HFFc6 (cell line): ENCODE measurements at regions not wholly inside any gene's neighbourhood (a gene's known extent, or its start where the extent isn't known, plus 50 kb on each side); places are given as distances from the start of the nearest gene placed in this dataset.

Source experiments
- DNase-seq: peaks from one replicate; pipeline ENCODE4 v3.0.0-alpha.2; 2018
- H3K27ac Mint-ChIP-seq: 2 replicates; pipeline ENCODE4 v1.8.0; 2020; ENCODE audit warnings: mild to moderate bottlenecking, mixed read lengths
- H3K27me3 Mint-ChIP-seq: 2 replicates; pipeline ENCODE4 v1.8.0; 2021; ENCODE audit warnings: mild to moderate bottlenecking, moderate library complexity, mixed read lengths; ENCODE audit not compliant: insufficient read depth
- H3K36me3 Mint-ChIP-seq: 2 replicates; pipeline ENCODE4 v1.8.0; 2021; ENCODE audit warnings: low read depth, mixed read lengths
- H3K4me1 Mint-ChIP-seq: 2 replicates; pipeline ENCODE4 v1.8.0; 2020; ENCODE audit warnings: low read depth, mixed read lengths
- H3K4me3 Mint-ChIP-seq: 2 replicates; pipeline ENCODE4 v1.8.0; 2020; ENCODE audit warnings: mild to moderate bottlenecking, moderate library complexity, mixed read lengths
- H3K9me3 Mint-ChIP-seq: 2 replicates; pipeline ENCODE4 v1.8.0; 2020; ENCODE audit warnings: mild to moderate bottlenecking, mixed read lengths
- CTCF ChIP-seq: fragments of 200-600 bp; sonication (generic); IDR thresholded peaks from 2 replicates; pipeline ENCODE4 v1.5.0; 2021; ENCODE audit warnings: antibody characterized with exemption, mild to moderate bottlenecking

- Mint-ChIP-seq H3K36me3 (no peaks in the 10 kb centered on the region; the same call in 1 of the 2 replicates), H3K9me3 (no peaks in the 10 kb centered on the region), H3K4me1 (peaks cover 31% of the 10 kb centered on the region), H3K4me3 (no peak overlapping the region), H3K27me3 (no peaks in the 10 kb centered on the region; the same call in 1 of the 2 replicates), H3K27ac (no peak overlapping the region)
- TF ChIP-seq CTCF, result no peak
- no peak for DNase-seq
Measured at GRCh38 chr13:73911361-73911760, 222.8 kb downstream of the KLF12 start.

GRCh38 chr13:73910733-73911132, 223.5 kb downstream of the KLF12 start:
- Mint-ChIP-seq H3K4me3 (no peak overlapping the region), H3K36me3 (no peaks in the 10 kb centered on the region; the same call in 1 of the 2 replicates), H3K4me1 (peaks cover 31% of the 10 kb centered on the region), H3K9me3 (no peaks in the 10 kb centered on the region), H3K27ac (no peak overlapping the region), H3K27me3 (no peaks in the 10 kb centered on the region; the same call in 1 of the 2 replicates)
- DNase-seq, result no peak
- TF ChIP-seq CTCF, result no peak

- H3K27ac Mint-ChIP-seq, result no peak overlapping the region
- no peak for DNase-seq
- no peaks in the 10 kb centered on the region; the same call in 1 of the 2 replicates for H3K27me3 Mint-ChIP-seq
- no peaks in the 10 kb centered on the region; the same call in 1 of the 2 replicates for H3K36me3 Mint-ChIP-seq
- no peaks in the 10 kb centered on the region for H3K9me3 Mint-ChIP-seq
- no peak overlapping the region for H3K4me3 Mint-ChIP-seq
- peaks cover 16% of the 10 kb centered on the region for H3K4me1 Mint-ChIP-seq
- no peak for TF ChIP-seq CTCF
Measured at GRCh38 chr13:73908809-73909208, 225.4 kb downstream of the KLF12 start.

- no peak overlapping the region for H3K4me3 Mint-ChIP-seq
- H3K36me3 Mint-ChIP-seq, result no peaks in the 10 kb centered on the region; the same call in 1 of the 2 replicates
- H3K27ac Mint-ChIP-seq, result no peak overlapping the region
- no peak for TF ChIP-seq CTCF
- DNase-seq, result no peak
- H3K9me3 Mint-ChIP-seq, result no peaks in the 10 kb centered on the region
- H3K27me3 Mint-ChIP-seq, result no peaks in the 10 kb centered on the region
- peaks cover 5% of the 10 kb centered on the region; the same call in 1 of the 2 replicates for H3K4me1 Mint-ChIP-seq
Measured at GRCh38 chr13:73904625-73905024, 229.6 kb downstream of the KLF12 start.

GRCh38 chr13:73903561-73903960, 230.6 kb downstream of the KLF12 start:
- no peak for TF ChIP-seq CTCF
- no peak overlapping the region for H3K4me3 Mint-ChIP-seq
- peaks cover 6% of the 10 kb centered on the region; the same call in 1 of the 2 replicates for H3K36me3 Mint-ChIP-seq
- no peak overlapping the region for H3K27ac Mint-ChIP-seq
- peaks cover 11% of the 10 kb centered on the region for H3K4me1 Mint-ChIP-seq
- no peaks in the 10 kb centered on the region for H3K9me3 Mint-ChIP-seq
- no peaks in the 10 kb centered on the region for H3K27me3 Mint-ChIP-seq
- DNase-seq, result no peak

- no peak for TF ChIP-seq CTCF
- no peak overlapping the region for H3K27ac Mint-ChIP-seq
- H3K27me3 Mint-ChIP-seq, result no peaks in the 10 kb centered on the region
- peaks cover 7% of the 10 kb centered on the region for H3K36me3 Mint-ChIP-seq
- no peaks in the 10 kb centered on the region for H3K9me3 Mint-ChIP-seq
- no peak for DNase-seq
- peaks cover 18% of the 10 kb centered on the region for H3K4me1 Mint-ChIP-seq
- H3K4me3 Mint-ChIP-seq, result no peak overlapping the region
Measured at GRCh38 chr13:73902847-73903246, 231.4 kb downstream of the KLF12 start.
